ENCODE measurements at regions not wholly inside any gene's neighbourhood (a gene's known extent, or its start where the extent isn't known, plus 50 kb on each side); places are given as distances from the start of the nearest gene placed in this dataset.

- no peak for TF ChIP-seq POLR2A (IDR thresholded peaks at IDR 0.05; ENCODE audit: low read depth, low read length)
- TF ChIP-seq TAF1 (IDR thresholded peaks at IDR 0.05; ENCODE audit: borderline replicate concordance, low read depth, low read length) = no peak
- no peak for TF ChIP-seq RBBP5 (conservative IDR thresholded peaks at IDR 0.05)
- no peak for TF ChIP-seq YY1 (IDR thresholded peaks at IDR 0.05; ENCODE audit: low read depth, low read length)
- TF ChIP-seq REST (IDR thresholded peaks at IDR 0.05; ENCODE audit: low read depth, low read length) = no peak
- TF ChIP-seq HDGF (IDR thresholded peaks at IDR 0.05) = no peak
- TF ChIP-seq JUNB (IDR thresholded peaks at IDR 0.05) = no peak
- no peak for TF ChIP-seq POLR2AphosphoS2 (IDR thresholded peaks at IDR 0.05; ENCODE audit: low read depth, low read length)
- TF ChIP-seq FOS (IDR thresholded peaks at IDR 0.05; ENCODE audit: borderline replicate concordance, extremely low read depth, insufficient read length) = no peak
- no peak for TF ChIP-seq POLR2AphosphoS5 (IDR thresholded peaks at IDR 0.05; ENCODE audit: low read length)
- TF ChIP-seq CTCF (IDR thresholded peaks at IDR 0.05 in 2 of 3, conservative IDR thresholded peaks at IDR 0.05 in 1 of 3; ENCODE audit: control insufficient read depth in 2 of 3, extremely low read depth in 1 of 3, insufficient read depth in 1 of 3, low read depth in 3 of 3, low read length in 3 of 3) = no peak
Measured at GRCh38 chr12:42969355-42969754, 379.8 kb upstream of the PRICKLE1 start.

Data from GM12878 (cell line).